Neural cell (in vitro differentiated cells): ENCODE measurements at regions not wholly inside any gene's neighbourhood (a gene's known extent, or its start where the extent isn't known, plus 50 kb on each side); places are given as distances from the start of the nearest gene placed in this dataset.

Experiments used
- H2AFZ ChIP-seq: fragments of 200-600, 300-800 bp; sonication (generic), shearing (Covaris generic); 2 replicates; pipeline ENCODE4 v1.6.0; 2014; ENCODE audit warnings: low read depth, mild to moderate bottlenecking, antibody characterized with exemption, low read length, moderate library complexity
- H3F3A ChIP-seq: fragments of 200-600 bp; shearing (Covaris generic); 2 replicates; pipeline ENCODE4 v1.6.1; 2016; ENCODE audit warnings: mild to moderate bottlenecking, moderate library complexity, mixed read lengths, antibody characterized with exemption, low read length; ENCODE audit not compliant: insufficient read depth, poor library complexity, severe bottlenecking
- H3K27ac ChIP-seq: fragments of 200-600, 300-800 bp; sonication (generic), shearing (Covaris generic); 2 replicates; pipeline ENCODE4 v1.5.1; 2014; ENCODE audit warnings: mild to moderate bottlenecking, low read length, moderate library complexity
- H3K27me3 ChIP-seq: fragments of 300-800, 200-600 bp; sonication (generic), shearing (Covaris generic); 2 replicates; pipeline ENCODE4 v1.6.0; 2014; ENCODE audit warnings: mild to moderate bottlenecking, low read depth, low read length, moderate library complexity; ENCODE audit not compliant: insufficient read depth
- H3K36me3 ChIP-seq: fragments of 300-800, 200-600 bp; sonication (generic), shearing (Covaris generic); 2 replicates; pipeline ENCODE4 v1.5.1; 2014; ENCODE audit warnings: mild to moderate bottlenecking, antibody characterized with exemption, low read length, moderate library complexity; ENCODE audit not compliant: insufficient read depth
- H3K4me2 ChIP-seq: fragments of 300-800, 200-600 bp; sonication (generic), shearing (Covaris generic); 2 replicates; pipeline ENCODE4 v1.6.0; 2014; ENCODE audit warnings: mild to moderate bottlenecking, low read length
- H3K4me3 ChIP-seq: fragments of 300-800, 200-600 bp; sonication (generic), shearing (Covaris generic); 2 replicates; pipeline ENCODE4 v1.5.1; 2014; ENCODE audit warnings: mild to moderate bottlenecking, low read length, moderate library complexity
- H3K79me2 ChIP-seq: fragments of 200-600 bp; shearing (Covaris generic); replicated peaks from 2 replicates; pipeline ENCODE4 v1.6.0; 2014; ENCODE audit warnings: mild to moderate bottlenecking, low read length, moderate library complexity; ENCODE audit not compliant: insufficient read depth
- H3K9ac ChIP-seq: fragments of 300-800, 200-600 bp; sonication (generic), shearing (Covaris generic); 2 replicates; pipeline ENCODE4 v1.6.1; 2016; ENCODE audit warnings: mild to moderate bottlenecking, low read length, mixed read lengths
- H3K9me2 ChIP-seq: fragments of 200-600 bp; shearing (Covaris generic); 2 replicates; pipeline ENCODE4 v1.6.1; 2016; ENCODE audit warnings: mild to moderate bottlenecking, low read length, mixed read lengths; ENCODE audit not compliant: insufficient read depth
- H3K9me3 ChIP-seq: fragments of 200-600, 300-800 bp; sonication (generic), shearing (Covaris generic); 2 replicates; pipeline ENCODE4 v1.6.1; 2016; ENCODE audit warnings: mild to moderate bottlenecking, mixed run types, low read length, moderate library complexity, mixed read lengths
- H4K20me1 ChIP-seq: fragments of 200-600 bp; shearing (Covaris generic); 2 replicates; pipeline ENCODE4 v1.6.1; 2016; ENCODE audit warnings: mild to moderate bottlenecking, mixed run types; ENCODE audit not compliant: insufficient read depth
- CTCF ChIP-seq: fragments of 450-650 bp; IDR thresholded peaks from 2 replicates; pipeline ENCODE4 v1.5.1; 2014; ENCODE audit warnings: antibody characterized with exemption, mild to moderate bottlenecking, moderate library complexity; ENCODE audit not compliant: poor library complexity, severe bottlenecking
- EP300 ChIP-seq: fragments of 450-650 bp; conservative IDR thresholded peaks from 2 replicates; pipeline ENCODE4 v1.6.1; 2014; ENCODE audit warnings: antibody characterized with exemption, mild to moderate bottlenecking, moderate library complexity; ENCODE audit not compliant: poor library complexity, severe bottlenecking
- EZH2 ChIP-seq: fragments of 200-600, 300-800 bp; shearing (Covaris generic), sonication (generic); IDR thresholded peaks from 2 replicates; pipeline ENCODE4 v1.6.1; 2014; ENCODE audit warnings: antibody characterized with exemption, low read length, borderline replicate concordance, mild to moderate bottlenecking; ENCODE audit not compliant: insufficient read depth, poor library complexity, severe bottlenecking
- MXI1 ChIP-seq: fragments of 450-650 bp; conservative IDR thresholded peaks from 2 replicates; pipeline ENCODE4 v1.6.1; 2014; ENCODE audit warnings: antibody characterized with exemption, mild to moderate bottlenecking; ENCODE audit not compliant: poor library complexity, severe bottlenecking
- POLR2AphosphoS5 ChIP-seq: IDR thresholded peaks from 2 replicates; pipeline ENCODE4 v1.6.1; 2012
- RAD21 ChIP-seq: fragments of 450-650 bp; conservative IDR thresholded peaks from 2 replicates; pipeline ENCODE4 v1.6.1; 2014; ENCODE audit warnings: antibody characterized with exemption, mild to moderate bottlenecking, moderate library complexity
- REST ChIP-seq: IDR thresholded peaks from 2 replicates; pipeline ENCODE4 v1.6.1; 2012; ENCODE audit warnings: borderline replicate concordance
- SMC3 ChIP-seq: fragments of 450-650 bp; conservative IDR thresholded peaks from 2 replicates; pipeline ENCODE4 v1.6.1; 2014; ENCODE audit warnings: antibody characterized with exemption, mild to moderate bottlenecking, moderate library complexity; ENCODE audit not compliant: poor library complexity
- TAF1 ChIP-seq: IDR thresholded peaks from 2 replicates; pipeline ENCODE4 v1.6.1; 2012; ENCODE audit warnings: low read depth
- small RNA-seq, 3 experiments: library from RNA; depleted of rRNA; stranded (forward); fragments of <200 nt; gene quantifications; one replicate each; pipeline ENCODE3, GENCODE V24; 2012

GRCh38 chr15:56783156-56783856 is 50.0 kb upstream of the ZNF280D start:
- Histone ChIP-seq H3K9me2 (no peaks in the 10 kb centered on the region), H3K27ac (no peak overlapping the region), H3K4me2 (no peak overlapping the region), H4K20me1 (no peaks in the 10 kb centered on the region), H3K79me2 (no peaks in the 10 kb centered on the region), H3K4me3 (no peak overlapping the region), H3K9me3 (no peaks in the 10 kb centered on the region), H2AFZ (no peak overlapping the region), H3K27me3 (no peaks in the 10 kb centered on the region), H3F3A (no peaks in the 10 kb centered on the region), H3K36me3 (no peaks in the 10 kb centered on the region), H3K9ac (no peak overlapping the region)
- TF ChIP-seq MXI1 (no peak), POLR2AphosphoS5 (no peak), RAD21 (no peak), EP300 (no peak), EZH2 (no peak), REST (no peak), TAF1 (no peak), CTCF (no peak), SMC3 (no peak)

Small RNA genes lying in the stretch of these regions (small RNA-seq; reads per million reads assigned to genes)
- gene AC090517.1 (0 reads per million in 3 experiments), gene AC090517.3 (0 reads per million in 3 experiments)
